NT2/D1 (cell line): ENCODE measurements at regions not wholly inside any gene's neighbourhood (a gene's known extent, or its start where the extent isn't known, plus 50 kb on each side); places are given as distances from the start of the nearest gene placed in this dataset.

Source experiments
- SUZ12 ChIP-seq: IDR thresholded peaks from 2 replicates; pipeline ENCODE4 v1.6.1; 2011; ENCODE audit not compliant: insufficient read length, insufficient read depth; ENCODE audit errors: extremely low read depth
- YY1 ChIP-seq: IDR thresholded peaks from 2 replicates; pipeline ENCODE4 v1.6.1; 2011; ENCODE audit not compliant: insufficient read length, insufficient read depth
- ZNF274 ChIP-seq: IDR thresholded peaks from 2 replicates; pipeline ENCODE4 v1.6.1; 2011; ENCODE audit warnings: mild to moderate bottlenecking, low read depth, low read length

- TF ChIP-seq SUZ12 (no peak), ZNF274 (no peak), YY1 (no peak)
Measured at GRCh38 chr20:57901526-57901925, 191.7 kb upstream of the PMEPA1 start.
